Posterior cingulate gyrus (tissue), 11 donors: ENCODE measurements at regions not wholly inside any gene's neighbourhood (a gene's known extent, or its start where the extent isn't known, plus 50 kb on each side); places are given as distances from the start of the nearest gene placed in this dataset.
A peak's percentile ranks its signal among the peaks of the same experiment; 100 is the strongest.
"Not testable (repeated sequence)": the region's sequence is repeated elsewhere in the genome, so short reads cannot be mapped to it uniquely, and the experiment has no call there.

ENCODE experiments used
- DNase-seq, 10 donors: peaks; one replicate each; pipeline versions ENCODE4 v3.0.0 to v3.0.0-alpha.2; 2020 to 2021; ENCODE audit warnings: mixed read lengths in 3 of 10
- intact Hi-C: fragments of 100-400 bp; cut with DNase I; formaldehyde crosslinking; loops from one replicate; pipeline ENCODE4 v1.15.1; 2023

- DNase-seq, intact Hi-C loops: not testable (repeated sequence)
These were observed 64.5 kb downstream of the UGT2B28 start for GRCh38 chr4:69344786-69345185.

DNA sequence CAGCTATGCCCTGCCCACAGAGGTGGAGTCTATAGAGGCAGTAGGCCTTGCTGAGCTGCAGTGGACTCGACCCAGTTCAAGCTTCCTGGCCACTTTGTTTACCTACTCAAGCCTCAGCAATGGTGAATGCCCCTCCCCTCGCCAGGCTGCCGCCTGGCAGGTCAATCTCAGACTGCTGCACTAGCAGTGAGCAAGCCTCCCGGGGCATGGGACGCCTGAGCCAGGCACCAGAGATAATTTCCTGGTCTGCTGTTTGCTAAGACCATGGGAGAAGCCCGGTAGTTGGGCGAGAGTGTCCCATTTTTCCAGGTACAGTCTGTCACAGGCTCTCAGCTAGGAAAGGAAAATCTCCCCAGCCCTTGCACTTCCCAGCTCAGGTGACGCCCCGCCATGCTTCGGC is 68.5 kb downstream of the UGT2B28 start:
- intact Hi-C loops = not testable (repeated sequence)
- peak in 1 of 10 donors; percentile 31 for DNase-seq

DNA sequence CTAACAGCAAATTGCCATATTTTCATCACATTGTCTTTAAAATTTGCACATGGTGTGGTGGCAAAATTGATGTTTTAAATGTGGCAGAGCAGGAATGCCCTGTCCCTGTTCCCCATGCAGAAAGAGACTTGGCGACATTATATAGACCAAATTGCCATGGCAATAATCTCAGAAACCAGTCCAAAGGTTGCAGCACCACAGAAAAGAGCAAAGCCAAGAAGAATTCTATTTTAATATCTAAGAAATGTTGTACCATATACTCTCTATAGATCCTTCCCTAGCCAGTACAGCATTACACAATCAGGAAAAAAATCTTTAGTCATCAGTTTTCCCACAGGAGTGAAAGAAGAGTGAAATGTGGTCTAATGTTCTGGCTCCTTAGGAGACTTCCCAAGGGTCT is 80.0 kb downstream of the UGT2B28 start:
- intact Hi-C loops = no loop called here
- DNase-seq = no peak

- DNase-seq, intact Hi-C loops: not testable (repeated sequence)
These were observed 80.5 kb downstream of the UGT2B28 start for GRCh38 chr4:69360768-69361167.

DNA sequence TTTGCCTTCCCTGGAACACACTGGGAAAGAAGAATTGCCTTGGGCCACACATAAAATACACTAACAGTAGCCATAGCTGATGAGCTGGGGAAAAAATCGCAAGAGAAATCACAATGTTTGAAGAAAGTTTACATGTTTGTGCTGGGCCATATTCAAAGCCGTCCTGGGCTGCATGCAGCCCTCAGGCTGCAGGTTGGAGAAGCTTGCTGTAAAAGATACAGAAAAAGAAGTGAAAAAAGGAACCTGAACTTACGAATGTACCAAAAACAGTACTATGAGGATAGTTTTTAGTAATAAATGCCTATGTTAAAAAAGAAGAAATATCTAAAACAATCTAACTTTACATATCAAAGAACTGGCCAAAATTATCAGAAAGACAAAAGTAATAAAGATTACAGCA is 82.1 kb downstream of the UGT2B28 start:
- intact Hi-C loops = no loop called here
- DNase-seq = no peak

DNA sequence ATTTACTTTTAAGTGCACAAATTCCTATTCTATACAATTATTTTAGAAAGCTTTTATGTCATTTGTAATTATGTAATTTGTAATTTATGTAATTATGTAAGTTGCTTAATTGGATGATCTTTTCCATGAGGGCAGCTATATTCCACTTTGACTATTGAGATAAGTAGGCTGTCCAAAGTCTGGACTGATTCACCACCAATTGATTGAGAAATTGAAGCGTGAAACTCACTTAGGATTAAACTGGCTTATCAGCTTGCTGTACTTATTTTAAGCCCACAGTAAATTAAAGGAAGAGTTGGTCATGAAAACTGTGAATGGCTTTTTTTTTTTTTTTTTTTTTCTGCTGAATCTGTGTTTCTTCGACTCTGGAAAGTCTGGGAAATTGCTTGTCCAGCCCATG is 87.4 kb downstream of the UGT2B28 start:
- intact Hi-C loops = not testable (repeated sequence)

DNA sequence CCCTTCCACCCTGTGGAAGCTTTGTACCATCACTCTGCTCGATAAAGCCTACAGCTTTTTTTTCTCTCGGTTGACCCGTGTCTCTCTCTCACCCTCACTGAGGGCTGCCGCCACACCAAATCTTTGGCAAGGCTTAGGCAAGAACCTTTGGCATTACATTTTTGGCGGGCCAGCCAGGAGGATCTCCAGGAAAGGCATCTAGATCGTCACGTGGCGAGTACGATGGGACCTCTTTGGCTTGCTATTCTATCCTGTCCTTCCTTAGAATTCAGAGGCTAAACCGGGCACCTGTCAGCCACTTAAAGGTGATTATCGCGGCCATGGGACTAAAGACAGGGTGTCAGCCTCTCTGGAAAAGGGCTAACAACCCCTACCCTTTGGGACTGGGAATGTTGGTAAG is 96.2 kb downstream of the UGT2B28 start:
- intact Hi-C loops = no loop called here
- DNase-seq = peak in 1 of 10 donors; percentile 55

More for the DNA sequence above, 87.4 kb downstream of the UGT2B28 start:
- not testable (repeated sequence) for DNase-seq

- intact Hi-C loops = no loop called here
- peak in 1 of 10 donors; percentile 27 for DNase-seq
These were observed 97.3 kb downstream of the UGT2B28 start for GRCh38 chr4:69377562-69377961.

DNA sequence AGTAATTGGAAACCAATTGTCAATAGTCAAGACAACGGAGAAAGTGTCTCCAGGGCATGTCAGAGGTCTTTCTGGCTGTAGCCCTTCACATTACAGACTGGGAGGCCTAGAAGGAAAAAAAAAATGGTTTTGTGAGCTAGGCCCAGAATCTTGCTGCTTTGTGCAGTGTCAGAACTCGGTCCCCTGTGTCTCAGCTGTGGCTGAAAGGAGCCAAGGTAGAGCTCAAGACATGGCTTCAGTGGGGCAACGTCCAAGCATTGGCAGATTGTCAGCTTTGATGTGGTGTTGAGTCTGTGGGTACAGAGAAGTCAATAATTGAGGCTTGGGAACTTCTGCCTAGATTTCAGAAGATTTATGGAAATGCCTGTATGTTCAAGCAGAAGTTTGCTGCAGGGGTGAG is 103.0 kb downstream of the UGT2B28 start:
- DNase-seq = no peak
- intact Hi-C loops = no loop called here

GRCh38 chr4:69389111-69389510 is 106.6 kb downstream of the UGT2B4 start:
- intact Hi-C loops, DNase-seq: not testable (repeated sequence)

GRCh38 chr4:69408451-69408850 is 87.3 kb downstream of the UGT2B4 start:
- no peak for DNase-seq
- intact Hi-C loops = no loop called here

DNA sequence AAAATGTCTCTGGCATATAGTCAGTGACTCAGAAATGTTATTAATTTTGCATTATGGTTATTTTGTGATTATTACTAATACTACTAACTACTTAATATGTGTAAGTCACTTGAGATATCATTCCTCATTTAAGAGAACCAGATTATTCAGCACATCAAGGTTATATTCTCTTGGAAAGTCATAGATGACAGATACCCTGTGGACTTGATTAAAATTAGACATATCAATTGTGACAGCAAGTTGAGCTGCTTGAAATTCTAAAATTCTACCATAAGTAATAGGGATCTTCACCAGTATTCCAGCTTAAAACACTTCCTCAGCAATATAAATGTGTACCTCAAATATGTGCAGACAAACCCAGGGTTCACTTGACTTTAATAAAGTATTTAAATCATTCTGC is 83.7 kb downstream of the UGT2B4 start:
- intact Hi-C loops, DNase-seq: not testable (repeated sequence)

DNA sequence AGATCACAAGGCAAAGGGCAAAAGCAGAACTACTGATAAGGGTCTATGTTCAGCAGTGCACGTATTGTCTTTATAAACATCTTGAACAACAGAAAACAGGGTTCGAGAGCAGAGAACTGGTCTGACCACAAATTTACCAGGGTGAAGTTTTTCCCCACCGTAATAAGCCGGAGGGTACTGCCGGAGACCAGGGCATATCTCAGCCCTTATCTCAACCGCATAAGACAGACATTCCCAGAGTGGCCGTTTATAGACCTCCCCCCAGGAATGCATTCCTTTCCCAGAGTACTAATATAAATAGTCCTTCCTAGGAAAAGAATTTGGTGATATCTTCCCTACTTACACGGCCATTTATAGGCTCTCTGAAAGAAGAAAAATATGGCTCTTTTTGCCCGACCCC is 71.0 kb downstream of the UGT2B4 start:
- not testable (repeated sequence) for DNase-seq

More for the DNA sequence above, 71.0 kb downstream of the UGT2B4 start:
- intact Hi-C loops = not testable (repeated sequence)
